ENCODE measurements at regions not wholly inside any gene's neighbourhood (a gene's known extent, or its start where the extent isn't known, plus 50 kb on each side); places are given as distances from the start of the nearest gene placed in this dataset.

- TF ChIP-seq, protein P1, sequence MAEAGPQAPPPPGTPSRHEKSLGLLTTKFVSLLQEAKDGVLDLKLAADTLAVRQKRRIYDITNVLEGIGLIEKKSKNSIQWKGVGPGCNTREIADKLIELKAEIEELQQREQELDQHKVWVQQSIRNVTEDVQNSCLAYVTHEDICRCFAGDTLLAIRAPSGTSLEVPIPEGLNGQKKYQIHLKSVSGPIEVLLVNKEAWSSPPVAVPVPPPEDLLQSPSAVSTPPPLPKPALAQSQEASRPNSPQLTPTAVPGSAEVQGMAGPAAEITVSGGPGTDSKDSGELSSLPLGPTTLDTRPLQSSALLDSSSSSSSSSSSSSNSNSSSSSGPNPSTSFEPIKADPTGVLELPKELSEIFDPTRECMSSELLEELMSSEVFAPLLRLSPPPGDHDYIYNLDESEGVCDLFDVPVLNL (CRISPR knock-in tag; IDR thresholded peaks at IDR 0.05; ENCODE audit: borderline replicate concordance, low read depth): no peak
- 0 out of 2 replicates have a peak, but pooled peaks have one; percentile 20 for TF ChIP-seq TEAD1 (CRISPR knock-in tag; IDR thresholded peaks at IDR 0.05)
- TF ChIP-seq AR (CRISPR knock-in tag; IDR thresholded peaks at IDR 0.05): no peak
- TF ChIP-seq ATF3 (CRISPR knock-in tag; conservative IDR thresholded peaks at IDR 0.05): no peak
- TF ChIP-seq PRDM15 (CRISPR knock-in tag; IDR thresholded peaks at IDR 0.05): no peak
- 0 out of 2 replicates have a peak, but pooled peaks have one; percentile 39 for TF ChIP-seq ZNF232 (CRISPR knock-in tag; IDR thresholded peaks at IDR 0.05)
- no peak for TF ChIP-seq ETV6 (CRISPR knock-in tag; IDR thresholded peaks at IDR 0.05)
- TF ChIP-seq GTF2I (CRISPR knock-in tag; conservative IDR thresholded peaks at IDR 0.05): no peak
- no peak for TF ChIP-seq ZNF317 (CRISPR knock-in tag; IDR thresholded peaks at IDR 0.05; ENCODE audit: borderline replicate concordance, low read depth)
- TF ChIP-seq PRRX2 (CRISPR knock-in tag; IDR thresholded peaks at IDR 0.05): no peak
Observed at GRCh38 chrX:134171661-134172587, 65.1 kb upstream of the CCDC160 start (continued).

DNA sequence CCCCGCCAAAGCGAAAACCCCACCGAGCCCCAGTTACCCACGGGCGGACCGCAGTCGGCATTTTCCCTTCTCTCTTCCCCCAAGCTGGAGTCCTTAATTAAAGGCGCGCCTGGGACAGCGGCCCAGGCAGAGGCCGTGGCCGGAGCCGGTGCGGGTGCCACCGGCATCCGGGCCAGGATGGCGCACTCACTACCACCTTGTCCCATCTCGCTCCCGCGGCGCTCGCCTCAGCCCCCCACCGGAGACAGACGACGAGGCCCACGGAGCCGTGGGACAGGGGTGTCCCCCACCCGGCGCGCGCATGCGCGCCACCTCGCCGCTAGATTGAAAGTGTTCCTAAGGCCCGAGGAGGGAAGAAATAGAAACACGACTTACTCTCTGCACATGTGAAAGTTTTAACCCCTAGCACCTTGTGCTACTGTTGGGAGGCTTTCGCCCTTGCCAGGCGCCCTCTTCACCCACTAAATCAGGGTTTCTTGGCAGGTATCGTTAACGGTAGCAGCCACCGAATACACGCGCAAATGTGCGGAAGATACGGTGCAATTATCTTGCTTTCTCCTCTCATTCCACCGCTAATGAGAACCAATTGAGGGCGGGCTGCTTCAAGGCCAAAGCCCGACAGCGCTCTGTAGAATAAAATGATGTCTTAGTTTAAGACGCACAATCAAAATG, 64.3 kb upstream of the CCDC160 start:
- H3K27ac Mint-ChIP-seq: peak overlapping the region; percentile 96
- peaks cover 44% of the 10 kb centered on the region for H3K4me1 Mint-ChIP-seq
- peak overlapping the region; percentile 94 for H3K4me3 Mint-ChIP-seq
- TF ChIP-seq, protein P2, sequence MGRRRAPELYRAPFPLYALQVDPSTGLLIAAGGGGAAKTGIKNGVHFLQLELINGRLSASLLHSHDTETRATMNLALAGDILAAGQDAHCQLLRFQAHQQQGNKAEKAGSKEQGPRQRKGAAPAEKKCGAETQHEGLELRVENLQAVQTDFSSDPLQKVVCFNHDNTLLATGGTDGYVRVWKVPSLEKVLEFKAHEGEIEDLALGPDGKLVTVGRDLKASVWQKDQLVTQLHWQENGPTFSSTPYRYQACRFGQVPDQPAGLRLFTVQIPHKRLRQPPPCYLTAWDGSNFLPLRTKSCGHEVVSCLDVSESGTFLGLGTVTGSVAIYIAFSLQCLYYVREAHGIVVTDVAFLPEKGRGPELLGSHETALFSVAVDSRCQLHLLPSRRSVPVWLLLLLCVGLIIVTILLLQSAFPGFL (CRISPR knock-in tag; IDR thresholded peaks at IDR 0.05; ENCODE audit: borderline replicate concordance): no peak
- TF ChIP-seq ZNF671 (CRISPR knock-in tag; IDR thresholded peaks at IDR 0.05): no peak
- no peak for TF ChIP-seq ZMAT4 (CRISPR knock-in tag; IDR thresholded peaks at IDR 0.05)
- TF ChIP-seq ATF6 (CRISPR knock-in tag; IDR thresholded peaks at IDR 0.05): no peak
- TF ChIP-seq NR3C1 (CRISPR knock-in tag; conservative IDR thresholded peaks at IDR 0.05; ENCODE audit: low read depth): no peak
- no peak for TF ChIP-seq ZNF219 (CRISPR knock-in tag; IDR thresholded peaks at IDR 0.05; ENCODE audit: borderline replicate concordance)
- TF ChIP-seq NFATC4 (CRISPR knock-in tag; IDR thresholded peaks at IDR 0.05): no peak
- no peak for TF ChIP-seq TCF7 (CRISPR knock-in tag; IDR thresholded peaks at IDR 0.05; ENCODE audit: low read depth)
- TF ChIP-seq, protein P1 (CRISPR knock-in tag; IDR thresholded peaks at IDR 0.05; ENCODE audit: borderline replicate concordance, low read depth): no peak
- no peak for TF ChIP-seq GTF2I (CRISPR knock-in tag; conservative IDR thresholded peaks at IDR 0.05)
- TF ChIP-seq ZNF232 (CRISPR knock-in tag; IDR thresholded peaks at IDR 0.05): no peak
- TF ChIP-seq ZNF263 (CRISPR knock-in tag; IDR thresholded peaks at IDR 0.05; ENCODE audit: low read depth): no peak
- CTCF ChIA-PET: interaction anchor here (0.6 to 1.0 kb wide), 2 partner anchors 23 to 81 kb away, joined by 3 to 5 read pairs; no protein-coding TSS in a partner anchor
- no peak for DNase-seq (ENCODE audit: low spot score)
- no peaks in the 10 kb centered on the region for H3K9me3 Mint-ChIP-seq
- ATAC-seq: no peak
- POLR2A ChIA-PET: no interaction called here
- H3K36me3 Mint-ChIP-seq: peaks cover 34% of the 10 kb centered on the region
- no peaks in the 10 kb centered on the region for H3K27me3 Mint-ChIP-seq (ENCODE audit: low read depth)

All from WTC11 (cell line).